HT1080 (cell line): ENCODE measurements at regions not wholly inside any gene's neighbourhood (a gene's known extent, or its start where the extent isn't known, plus 50 kb on each side); places are given as distances from the start of the nearest gene placed in this dataset.
"Not testable (repeated sequence)": the region's sequence is repeated elsewhere in the genome, so short reads cannot be mapped to it uniquely, and the experiment has no call there.

Experiments
- DNase-seq: peaks from one replicate; pipeline ENCODE4 v3.0.0-alpha.2; 2015; ENCODE audit warnings: low read depth

DNA sequence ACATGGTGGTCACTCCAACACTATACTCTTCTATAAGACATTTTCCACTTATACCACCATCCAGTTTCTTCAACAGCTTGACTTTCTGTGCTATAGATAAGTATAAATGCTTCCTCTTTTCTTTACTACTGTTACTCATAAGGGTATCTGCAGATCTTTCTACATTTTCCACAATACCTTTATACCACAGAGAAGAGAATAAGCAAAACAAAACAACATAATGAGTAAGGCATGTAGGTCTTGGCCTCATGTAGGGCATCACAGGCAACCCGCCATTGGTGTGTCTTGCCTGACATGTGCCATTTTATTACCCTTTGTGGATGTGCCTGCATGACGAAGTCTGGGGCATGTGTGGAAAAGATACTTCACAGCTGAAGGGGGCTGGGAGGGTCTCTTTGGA lies 265.3 kb upstream of the STARD13 start:
- DNase-seq = no peak

DNA sequence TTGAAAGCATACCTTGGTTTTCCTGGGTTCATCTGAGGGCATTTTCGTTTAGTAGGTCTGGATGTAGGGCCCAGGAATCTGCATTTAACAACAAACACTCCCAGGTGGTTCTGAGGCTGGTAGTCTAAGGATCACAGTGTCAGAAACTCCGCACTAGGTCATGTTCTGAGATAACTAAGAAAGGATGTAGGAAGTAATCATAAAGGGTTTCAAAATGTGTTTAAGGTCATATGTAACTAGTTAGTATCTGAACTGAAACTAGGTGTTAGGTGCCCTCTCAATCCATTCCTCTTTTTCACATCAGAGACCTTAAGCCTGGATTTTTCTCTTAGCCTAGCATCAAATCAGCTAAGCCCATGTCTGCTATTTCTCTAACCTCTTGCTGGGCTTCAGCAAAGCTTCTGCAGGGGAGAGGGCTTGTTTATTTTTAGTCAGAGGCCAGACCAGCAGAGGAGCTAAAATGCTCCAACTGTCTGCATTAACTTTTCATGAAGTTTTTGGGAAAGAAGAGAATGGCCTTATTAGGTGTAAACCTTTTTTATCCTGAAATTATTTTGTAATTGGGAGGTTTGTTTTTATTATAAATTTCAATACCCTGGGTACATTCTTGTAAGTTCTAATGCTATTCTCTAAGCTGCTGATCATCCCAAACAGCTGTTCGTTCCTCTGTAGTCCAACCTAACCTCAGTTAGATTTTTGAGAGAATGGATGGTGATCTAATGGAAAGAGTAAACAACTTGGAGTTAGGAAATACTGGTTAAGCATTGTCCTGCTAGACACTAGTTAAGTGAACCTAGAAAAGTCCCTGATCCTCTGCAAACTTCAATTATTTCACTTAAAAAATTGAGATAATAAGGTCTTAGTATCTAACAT lies 262.8 kb upstream of the RFC3 start:
- no peak for DNase-seq

DNA sequence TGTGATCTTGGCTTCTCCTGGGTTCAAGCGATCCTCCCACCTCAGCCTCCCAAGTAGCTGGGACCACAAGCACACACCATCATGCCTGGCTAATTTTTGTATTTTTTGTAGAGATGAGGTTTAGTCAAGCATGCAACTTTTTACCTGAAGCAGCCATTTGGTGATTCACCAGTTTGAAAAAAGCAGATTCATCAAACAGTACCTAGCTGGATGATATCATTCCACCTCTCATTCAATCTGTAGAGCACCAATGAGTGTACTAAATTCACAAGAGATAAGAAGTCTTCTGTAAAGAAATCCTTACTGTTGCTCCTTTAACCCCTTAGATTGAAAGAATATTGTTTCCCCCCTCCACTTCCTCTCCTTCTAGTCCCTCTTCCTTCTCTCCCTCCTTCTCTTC lies 261.1 kb upstream of the RFC3 start:
- DNase-seq = no peak

DNA sequence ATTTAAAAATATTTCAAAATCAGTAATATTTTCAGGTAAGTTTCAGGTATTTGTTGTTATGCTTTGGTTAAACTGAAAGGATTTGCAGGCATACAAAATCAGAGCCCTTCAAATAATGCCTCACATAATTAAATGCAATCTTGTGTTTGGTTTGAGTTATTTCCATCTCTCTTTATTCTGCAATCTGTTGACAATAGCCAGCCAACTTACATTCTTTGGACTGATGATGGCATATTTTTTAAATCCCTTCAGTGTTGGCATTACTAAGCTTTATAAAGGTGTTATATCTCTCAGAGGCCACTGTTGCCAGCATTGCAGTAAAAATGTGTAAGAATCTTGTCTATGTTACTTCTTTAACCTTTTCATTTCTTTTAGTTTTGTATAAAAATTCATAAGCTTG lies 257.2 kb upstream of the RFC3 start:
- DNase-seq = no peak

DNA sequence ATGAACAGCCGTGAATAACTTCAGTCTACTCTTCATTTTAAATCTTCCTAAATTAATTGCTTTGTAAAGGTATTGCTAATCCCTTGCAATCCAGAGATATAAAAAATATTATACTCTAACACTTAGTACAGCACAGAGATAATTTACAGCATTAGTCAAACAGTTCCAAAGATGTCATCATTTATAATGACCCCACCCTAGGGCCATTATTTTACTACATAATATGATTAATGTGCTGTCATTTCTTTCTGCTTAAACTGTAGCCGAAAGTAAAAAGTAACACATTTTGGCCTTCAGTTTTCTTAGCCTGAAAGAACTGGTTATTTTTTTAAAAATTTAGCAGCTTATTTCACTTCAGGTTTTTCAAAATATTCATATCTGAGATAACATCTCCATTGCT lies 256.3 kb upstream of the RFC3 start:
- DNase-seq = no peak

DNA sequence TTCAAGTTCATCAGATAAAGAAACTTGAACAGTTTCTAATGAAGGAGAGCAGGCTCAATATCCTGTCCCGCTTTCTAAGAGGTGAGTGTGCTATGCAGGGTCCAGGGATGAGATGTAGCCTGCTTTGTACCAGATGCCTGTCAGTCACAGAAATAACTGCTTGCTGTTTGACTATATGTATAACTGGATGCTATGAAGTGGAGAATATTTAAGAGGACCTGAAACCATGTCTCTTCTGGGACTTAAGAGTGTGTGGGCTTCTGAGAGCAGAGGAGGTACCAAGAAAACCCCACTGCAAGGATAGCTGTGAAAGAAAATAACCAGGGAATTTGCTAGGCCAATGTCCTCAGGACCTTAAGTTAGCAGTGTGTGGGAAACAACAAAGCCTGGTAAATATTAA lies 246.3 kb upstream of the RFC3 start:
- DNase-seq = no peak

DNA sequence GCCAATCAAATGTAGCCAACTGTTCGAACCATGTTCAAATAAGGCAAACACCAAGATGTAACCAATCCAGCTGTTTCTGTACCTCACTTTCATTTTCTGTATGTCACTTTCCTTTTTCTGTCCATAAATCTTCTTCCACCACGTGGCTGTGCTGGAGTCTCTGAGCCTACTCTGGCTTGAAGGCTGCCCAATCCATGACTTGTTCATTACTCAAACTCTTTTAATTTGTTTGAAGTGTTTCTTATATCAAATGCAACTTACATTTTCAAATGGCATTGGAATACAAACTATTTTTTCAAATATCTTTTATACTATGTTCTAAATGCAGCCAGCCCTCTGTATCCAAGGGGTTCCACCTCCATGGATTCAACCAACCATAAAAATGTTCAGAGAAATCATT lies 245.6 kb upstream of the RFC3 start:
- not testable (repeated sequence) for DNase-seq

DNA sequence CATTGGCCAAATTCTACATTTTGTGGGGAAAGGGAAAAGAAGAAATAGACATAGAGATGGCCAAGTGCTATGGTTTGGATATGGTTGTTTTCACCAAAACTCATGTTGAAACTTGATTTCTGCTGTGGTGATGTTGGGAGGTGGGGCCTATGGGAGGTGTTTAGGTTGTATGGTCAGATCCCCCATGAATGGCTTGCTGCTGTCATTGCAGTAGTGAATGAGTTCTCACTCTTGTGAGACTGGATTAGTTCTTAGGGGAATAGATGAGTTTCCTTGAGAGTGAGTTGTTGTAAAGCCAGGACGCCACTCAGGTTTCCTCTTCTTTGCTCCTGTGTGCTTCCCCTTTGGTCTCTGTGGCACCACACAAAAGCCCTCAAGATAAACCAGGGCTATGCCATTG lies 242.6 kb upstream of the RFC3 start:
- DNase-seq = no peak

DNA sequence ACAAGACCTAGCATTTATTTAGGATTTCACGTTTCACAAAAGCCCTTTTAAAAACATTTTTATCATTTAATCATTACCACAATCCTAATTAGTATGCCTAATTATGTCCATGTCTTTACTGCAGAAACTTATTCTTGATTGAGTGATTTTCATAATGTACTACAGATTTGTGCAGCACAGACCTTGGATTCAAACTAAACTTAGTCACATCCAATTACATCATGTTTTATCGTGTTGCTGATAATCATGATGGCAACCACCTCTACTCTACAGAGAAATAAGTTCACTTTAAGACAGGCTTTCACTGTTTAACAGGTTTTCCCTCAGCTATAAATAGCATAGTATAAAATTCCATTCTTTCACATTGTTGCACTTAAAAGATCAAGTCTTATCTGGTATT lies 240.9 kb upstream of the RFC3 start:
- no peak for DNase-seq

DNA sequence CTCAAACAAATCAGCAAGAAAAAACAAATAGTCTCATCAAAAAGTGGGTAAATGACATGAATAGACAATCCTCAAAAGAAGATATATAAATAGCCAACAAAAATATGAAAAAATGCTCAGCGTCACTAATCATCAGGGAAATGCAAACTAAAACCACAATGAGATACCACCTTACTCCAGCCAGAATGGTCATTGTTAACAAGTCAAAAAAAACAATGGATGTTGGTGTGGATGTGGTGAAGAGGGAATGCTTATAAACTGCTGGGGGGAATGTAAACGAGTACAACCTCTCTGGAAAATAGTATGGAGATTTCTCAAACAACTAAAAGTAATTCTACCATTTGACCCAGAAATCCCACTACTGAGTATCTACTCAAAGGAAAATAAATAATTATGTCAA lies 239.2 kb upstream of the RFC3 start:
- DNase-seq = no peak

DNA sequence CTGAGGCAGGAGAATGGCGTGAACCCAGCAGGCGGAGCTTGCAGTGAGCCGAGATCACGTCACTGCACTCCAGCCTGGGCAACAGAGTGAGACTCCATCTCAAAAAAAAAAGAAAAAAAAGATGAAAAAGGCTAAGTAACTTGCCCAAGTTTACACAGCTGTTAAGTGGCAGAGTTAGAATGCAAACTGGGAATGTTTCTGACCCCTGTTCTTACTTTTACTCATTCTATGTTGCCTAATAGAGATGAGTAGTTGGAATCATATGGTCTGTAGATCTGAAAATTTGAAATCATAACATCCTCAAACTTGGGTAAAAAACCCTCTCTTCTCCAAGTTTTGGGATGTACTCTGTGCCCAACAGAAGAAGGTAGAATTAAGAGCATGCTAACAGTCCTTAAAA lies 235.8 kb upstream of the RFC3 start:
- DNase-seq = no peak

DNA sequence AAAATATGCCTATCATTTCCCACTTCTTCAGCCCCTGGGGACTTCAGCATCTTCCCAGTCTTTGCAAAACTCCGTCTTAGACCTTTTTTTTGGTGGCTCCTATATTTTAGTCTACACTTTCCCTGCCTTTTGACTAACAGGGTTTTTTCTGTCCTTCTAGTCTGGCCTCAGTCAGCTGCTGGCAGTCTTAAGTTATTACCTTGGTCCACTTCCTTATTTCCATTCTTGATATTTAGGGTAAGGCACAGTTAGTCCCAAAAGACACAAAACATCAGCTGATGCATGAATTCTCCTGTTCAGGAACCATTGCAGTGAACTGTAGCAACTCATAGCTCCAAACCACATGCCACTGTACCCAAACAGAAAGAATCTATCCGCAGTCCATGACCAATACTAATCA lies 234.6 kb upstream of the RFC3 start:
- no peak for DNase-seq

DNA sequence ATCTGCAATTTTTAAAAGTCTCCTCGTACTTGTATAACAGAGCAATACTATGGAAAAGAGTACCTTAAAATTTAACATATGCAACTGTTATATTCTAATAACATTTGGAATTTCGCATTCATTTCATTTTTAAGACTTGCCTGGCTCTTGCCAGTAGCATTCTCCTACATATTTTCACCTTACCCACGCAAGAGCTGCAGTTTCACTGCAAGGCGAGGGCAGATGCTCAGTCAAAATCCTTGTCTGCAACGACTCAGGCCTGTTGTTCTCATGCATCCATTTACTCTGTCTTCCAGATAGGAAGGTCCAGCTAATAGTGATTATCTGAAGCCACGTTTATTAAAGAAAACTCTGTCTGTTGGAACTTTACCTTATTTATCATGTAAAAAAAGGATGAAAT lies 227.0 kb upstream of the RFC3 start:
- no peak for DNase-seq

DNA sequence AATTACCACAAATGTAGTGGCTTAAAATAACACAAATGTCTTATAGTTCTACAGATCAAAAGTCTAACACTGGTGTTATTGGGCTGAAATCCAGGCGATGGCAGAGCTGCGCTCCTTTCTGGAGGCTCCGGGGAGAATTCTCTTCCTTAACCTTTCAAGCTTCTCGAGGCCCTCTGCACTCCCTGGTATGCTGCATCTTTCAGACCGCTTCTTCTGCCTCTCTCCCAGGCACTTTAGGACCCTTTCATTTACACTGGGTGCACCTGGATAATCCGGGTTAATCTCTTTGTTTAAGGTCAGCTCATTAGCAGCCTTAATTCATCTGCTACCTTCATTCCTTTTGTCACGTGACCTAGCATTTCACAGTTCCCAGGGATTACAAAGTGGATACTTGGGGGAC lies 211.3 kb upstream of the RFC3 start:
- no peak for DNase-seq

DNA sequence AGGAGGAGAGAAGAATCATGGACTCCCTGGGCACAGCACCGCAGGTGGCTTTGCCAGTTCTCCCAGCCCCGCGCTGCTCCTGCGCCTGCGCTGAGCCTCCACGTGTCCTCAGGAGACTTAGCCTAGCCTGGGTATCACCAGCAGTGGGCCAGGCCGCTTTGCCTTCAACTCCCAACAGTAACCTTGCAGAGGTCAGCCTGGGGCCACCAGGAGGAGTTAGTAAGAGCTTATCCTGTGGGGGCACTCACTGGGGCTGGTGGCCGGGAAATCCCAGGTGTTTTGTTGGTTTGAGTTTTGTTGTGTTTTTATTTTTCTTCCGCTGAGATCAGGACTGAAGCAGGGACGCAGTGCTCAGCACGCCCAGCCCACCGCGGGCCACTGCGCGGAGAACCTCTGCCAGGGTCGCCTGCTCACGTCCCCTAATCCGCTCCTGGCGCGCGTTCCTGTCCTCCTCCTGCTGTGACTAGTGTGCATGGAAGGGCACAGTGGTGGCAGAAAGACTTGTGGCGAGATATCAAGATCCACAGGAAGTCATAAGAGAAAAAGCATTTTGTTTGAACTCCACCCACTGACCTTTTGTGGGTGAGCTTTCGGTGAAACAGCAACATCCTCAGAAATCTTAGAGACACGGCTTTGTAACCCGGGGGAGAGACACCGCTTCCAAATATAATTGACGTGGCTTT lies 207.4 kb upstream of the RFC3 start:
- no peak for DNase-seq

DNA sequence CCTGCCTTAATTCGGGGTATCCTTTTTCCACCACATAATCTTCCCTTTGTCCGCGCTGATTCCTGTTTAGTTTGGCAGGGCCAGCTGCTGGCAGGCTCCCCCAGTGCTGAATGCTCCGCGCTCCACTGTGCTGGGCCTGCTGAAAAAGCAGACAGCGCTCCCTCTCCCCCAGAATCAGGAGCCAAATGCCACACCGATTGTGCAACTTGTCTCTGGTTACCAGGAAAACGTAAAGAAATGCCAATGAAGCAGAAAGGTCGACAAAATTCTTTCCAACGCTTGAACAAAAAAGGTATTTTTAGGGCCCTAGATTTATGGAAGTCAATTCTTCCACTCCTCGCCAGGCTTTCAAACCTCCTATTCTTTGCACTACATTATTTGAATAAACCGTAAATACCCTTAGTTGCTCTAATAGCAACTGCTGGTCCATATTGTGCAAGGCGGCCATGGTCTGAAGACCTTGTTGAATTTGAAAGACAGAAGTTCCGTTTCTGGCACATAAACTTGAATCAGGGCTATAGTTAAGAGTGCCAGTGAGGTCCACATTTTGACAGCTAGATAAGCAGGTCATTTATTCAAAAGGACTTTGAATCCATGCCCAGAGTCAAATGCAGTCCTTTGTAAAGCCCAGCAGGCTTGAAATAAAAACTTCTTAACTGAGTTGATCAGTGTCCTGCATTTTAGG lies 206.7 kb upstream of the RFC3 start:
- DNase-seq = no peak

DNA sequence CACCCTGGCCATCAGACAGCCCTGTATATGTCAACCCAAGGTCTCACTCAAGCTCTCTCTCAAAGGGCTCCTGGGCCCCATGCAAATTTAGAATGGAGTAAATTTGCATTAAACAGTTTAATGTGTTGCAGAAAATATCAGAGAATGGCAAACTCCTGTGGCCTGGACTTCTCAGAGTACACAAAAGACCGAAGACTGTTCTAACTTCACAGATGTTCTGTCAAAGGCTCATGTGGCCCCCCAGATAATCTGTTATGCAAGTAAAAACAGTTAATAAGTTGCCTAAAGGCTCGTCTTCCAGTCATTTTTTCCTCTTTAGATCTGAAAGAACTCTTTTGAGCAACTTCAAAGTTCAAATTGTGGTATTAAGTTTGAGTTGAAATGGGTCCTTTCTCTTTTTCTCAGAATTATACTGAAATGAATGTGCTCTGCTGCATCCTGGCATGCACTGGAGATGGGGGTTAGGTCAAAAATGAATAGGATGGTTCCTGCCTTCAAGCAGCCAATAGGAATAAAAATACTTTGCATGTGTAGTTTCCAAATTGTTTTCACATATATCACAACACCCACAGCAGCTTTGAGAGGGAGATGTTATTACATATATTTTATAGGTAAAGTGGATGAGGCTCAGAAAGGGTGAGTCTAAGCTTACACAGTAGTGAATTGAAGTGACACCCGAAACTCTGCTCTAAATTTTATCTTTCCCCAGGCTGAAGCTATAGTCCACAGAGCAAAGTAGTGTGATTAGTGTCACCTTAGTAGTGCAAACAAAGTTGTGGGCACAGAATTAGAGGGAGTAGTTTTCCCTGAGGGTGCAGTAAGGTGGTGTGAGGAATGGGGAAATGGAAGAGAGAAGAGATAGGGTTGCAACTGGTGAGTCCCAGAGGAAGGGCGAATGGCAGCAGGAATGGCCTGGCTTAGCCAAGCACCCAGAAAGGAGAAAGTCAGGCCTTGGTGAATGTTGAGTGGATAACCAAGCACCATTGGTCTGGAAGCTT lies 205.0 kb upstream of the RFC3 start:
- DNase-seq = no peak

DNA sequence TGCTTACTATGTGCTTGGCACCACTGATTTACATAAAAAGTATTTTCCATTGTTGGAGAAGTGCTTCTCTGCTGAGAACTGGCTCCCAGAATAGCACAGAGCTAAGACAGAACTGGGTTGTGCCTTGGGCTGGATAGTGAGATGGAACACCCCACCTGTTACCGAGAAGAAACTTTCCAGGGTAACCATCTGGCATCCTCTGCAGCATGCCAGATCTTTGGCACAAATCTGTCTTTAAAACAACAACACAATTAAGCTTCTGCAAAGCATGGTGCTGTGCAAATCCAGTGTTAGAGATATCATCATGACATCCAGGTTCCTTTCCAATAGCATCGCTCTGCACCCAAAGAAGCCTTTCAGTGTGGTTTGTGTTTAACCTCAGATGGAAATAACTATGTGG lies 202.5 kb upstream of the RFC3 start:
- no peak for DNase-seq

DNA sequence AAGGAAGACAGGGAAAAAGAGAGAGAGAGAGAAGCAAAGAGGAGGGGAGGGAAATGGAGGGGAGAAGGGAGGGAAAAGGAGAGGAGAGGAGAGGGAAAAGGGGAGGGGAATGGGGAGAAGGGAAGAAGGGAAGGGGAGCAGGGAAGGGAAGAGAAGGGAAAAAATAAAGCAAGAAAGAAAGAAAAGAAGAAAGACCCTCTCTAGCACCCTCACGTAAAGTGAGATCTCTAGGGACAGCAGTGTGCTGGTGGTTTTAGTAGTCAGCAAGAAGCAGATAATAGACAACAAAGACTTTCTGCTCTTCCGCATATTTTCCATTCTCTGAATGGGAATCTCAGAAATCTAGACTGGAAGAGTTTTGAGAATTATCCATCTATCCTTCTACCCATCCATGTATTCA lies 201.8 kb upstream of the RFC3 start:
- no peak for DNase-seq

DNA sequence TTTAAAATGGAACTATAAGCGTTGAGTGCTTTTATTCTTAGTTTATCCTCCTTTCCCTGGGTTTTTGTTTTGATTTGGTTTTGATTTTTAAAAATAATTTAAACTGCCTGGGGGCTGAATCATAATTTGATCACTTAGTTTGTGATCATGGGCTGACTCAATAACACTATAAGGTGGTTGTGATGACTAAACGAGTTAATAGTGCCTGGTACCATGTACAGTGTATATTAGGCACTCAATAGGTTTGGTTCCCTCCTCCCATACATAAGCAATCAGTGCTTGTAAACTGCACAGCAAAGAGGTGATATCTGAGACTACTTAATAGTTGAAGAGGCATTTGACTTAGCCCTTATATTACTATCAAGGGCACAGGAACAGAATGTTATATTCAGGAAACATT lies 200.9 kb upstream of the RFC3 start:
- DNase-seq = no peak

DNA sequence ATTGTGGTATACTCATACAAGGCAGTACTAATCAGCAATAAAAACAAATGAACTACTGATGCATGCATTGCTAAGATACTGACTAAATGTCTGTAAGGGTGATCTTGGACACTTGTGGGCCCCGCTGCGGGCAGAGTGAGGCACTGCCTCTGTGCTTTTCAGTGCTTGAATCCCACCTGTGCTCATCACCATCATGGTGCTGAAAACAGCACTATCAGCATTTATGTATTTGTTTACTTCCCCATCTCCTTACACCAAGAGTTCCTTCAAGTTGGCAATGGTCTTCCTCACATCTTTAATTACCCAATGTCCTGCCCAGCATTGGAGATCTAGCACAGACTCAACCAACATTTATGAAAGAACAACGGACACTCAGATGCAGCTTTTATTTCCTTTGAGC lies 193.7 kb upstream of the RFC3 start:
- no peak for DNase-seq
